Lower lobe of right lung (tissue), 2 donors: ENCODE measurements at regions not wholly inside any gene's neighbourhood (a gene's known extent, or its start where the extent isn't known, plus 50 kb on each side); places are given as distances from the start of the nearest gene placed in this dataset.
A peak's percentile ranks its signal among the peaks of the same experiment; 100 is the strongest.

Experiments
- ATAC-seq, 2 donors: fragments of 200-7000 bp; cut with Tn5 transposase; one replicate each; pipeline ENCODE4 v1.9.1; 2020 to 2022; ENCODE audit warnings: mild to moderate bottlenecking in 2 of 2, moderate library complexity in 2 of 2
- DNase-seq: peaks from one replicate; pipeline ENCODE4 v3.0.0-alpha.2; 2020
- H3K27ac ChIP-seq: fragments of 200-600 bp; one replicate; pipeline ENCODE4 v1.8.0; 2022
- H3K27me3 ChIP-seq: fragments of 200-600 bp; one replicate; pipeline ENCODE4 v1.8.0; 2022; ENCODE audit warnings: low read depth
- H3K36me3 ChIP-seq: fragments of 200-600 bp; one replicate; pipeline ENCODE4 v1.8.0; 2022; ENCODE audit warnings: mild to moderate bottlenecking
- H3K4me1 ChIP-seq: fragments of 200-600 bp; one replicate; pipeline ENCODE4 v1.8.0; 2022
- H3K4me3 ChIP-seq: fragments of 200-600 bp; one replicate; pipeline ENCODE4 v1.8.0; 2022; ENCODE audit warnings: mild to moderate bottlenecking
- H3K9me3 ChIP-seq: fragments of 200-600 bp; one replicate; pipeline ENCODE4 v1.8.0; 2022
- intact Hi-C: fragments of 100-400 bp; cut with DNase I; formaldehyde crosslinking; loops from one replicate; pipeline ENCODE4 v1.11.0; 2022
- TF ChIP-seq, protein P1 (sequence below): fragments of 200-600 bp; IDR thresholded peaks from one replicate; pipeline ENCODE4 v1.8.0; 2022; ENCODE audit warnings: antibody characterized with exemption, mild to moderate bottlenecking
- donor health status: DM: no; HTN: yes; CAD: no; lungs with severe emphysema.

DNA sequence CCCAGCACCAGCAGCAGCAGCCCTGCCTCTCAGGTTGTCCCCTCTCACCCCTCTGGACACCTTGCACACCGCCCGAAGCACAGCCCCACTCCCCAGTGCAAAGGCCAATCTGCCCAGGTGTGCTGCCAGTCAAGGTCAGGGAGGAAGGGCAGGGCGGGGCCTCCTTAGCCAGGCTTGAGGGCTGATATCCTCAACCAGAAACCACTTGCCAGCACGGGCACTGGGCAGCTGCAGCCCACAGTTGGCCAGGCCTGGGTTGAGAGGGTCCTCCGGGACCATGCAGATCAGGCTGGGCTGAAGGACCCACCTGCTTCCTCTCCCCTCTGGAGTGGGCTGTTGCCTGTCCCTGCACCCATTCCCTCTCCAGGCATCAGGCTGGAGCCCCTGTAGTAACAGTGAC lies 588.3 kb downstream of the NPHP4 start:
- no peaks in the 10 kb centered on the region for H3K9me3 ChIP-seq
- H3K27ac ChIP-seq, result no peak overlapping the region
- TF ChIP-seq, protein P1, sequence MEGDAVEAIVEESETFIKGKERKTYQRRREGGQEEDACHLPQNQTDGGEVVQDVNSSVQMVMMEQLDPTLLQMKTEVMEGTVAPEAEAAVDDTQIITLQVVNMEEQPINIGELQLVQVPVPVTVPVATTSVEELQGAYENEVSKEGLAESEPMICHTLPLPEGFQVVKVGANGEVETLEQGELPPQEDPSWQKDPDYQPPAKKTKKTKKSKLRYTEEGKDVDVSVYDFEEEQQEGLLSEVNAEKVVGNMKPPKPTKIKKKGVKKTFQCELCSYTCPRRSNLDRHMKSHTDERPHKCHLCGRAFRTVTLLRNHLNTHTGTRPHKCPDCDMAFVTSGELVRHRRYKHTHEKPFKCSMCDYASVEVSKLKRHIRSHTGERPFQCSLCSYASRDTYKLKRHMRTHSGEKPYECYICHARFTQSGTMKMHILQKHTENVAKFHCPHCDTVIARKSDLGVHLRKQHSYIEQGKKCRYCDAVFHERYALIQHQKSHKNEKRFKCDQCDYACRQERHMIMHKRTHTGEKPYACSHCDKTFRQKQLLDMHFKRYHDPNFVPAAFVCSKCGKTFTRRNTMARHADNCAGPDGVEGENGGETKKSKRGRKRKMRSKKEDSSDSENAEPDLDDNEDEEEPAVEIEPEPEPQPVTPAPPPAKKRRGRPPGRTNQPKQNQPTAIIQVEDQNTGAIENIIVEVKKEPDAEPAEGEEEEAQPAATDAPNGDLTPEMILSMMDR, result no peak
- ATAC-seq (peak in 1 of 2 donors; percentile 15), DNase-seq (no peak)
- H3K4me1 ChIP-seq, result no peaks in the 10 kb centered on the region
- no peak overlapping the region for H3K4me3 ChIP-seq
- intact Hi-C loops, result no loop called here
- no peaks in the 10 kb centered on the region for H3K36me3 ChIP-seq
- H3K27me3 ChIP-seq, result no peaks in the 10 kb centered on the region

DNA sequence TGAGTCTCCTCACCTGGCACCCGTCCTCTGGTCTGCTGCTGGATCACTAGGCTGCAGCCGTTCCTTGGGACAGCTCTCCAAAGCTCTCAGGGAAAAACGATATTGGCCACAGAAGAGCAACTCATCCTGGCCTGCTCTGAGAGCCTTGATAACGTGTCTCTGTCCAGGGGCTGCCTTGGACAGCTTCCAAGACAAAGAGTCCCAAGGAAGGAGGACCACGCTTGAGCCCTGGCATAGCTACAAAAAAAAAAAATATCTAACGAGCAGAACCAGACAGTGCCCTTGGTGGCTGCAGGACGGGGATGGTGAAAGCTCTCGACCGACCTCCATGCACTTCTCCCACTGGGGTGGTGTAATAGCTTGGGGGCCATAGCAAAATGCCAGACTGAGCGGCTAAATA lies 589.6 kb downstream of the NPHP4 start:
- Histone ChIP-seq H3K27ac (no peak overlapping the region), H3K36me3 (no peaks in the 10 kb centered on the region), H3K4me1 (no peaks in the 10 kb centered on the region), H3K9me3 (no peaks in the 10 kb centered on the region), H3K4me3 (no peak overlapping the region), H3K27me3 (no peaks in the 10 kb centered on the region)
- intact Hi-C loops, result no loop called here
- no peak for ATAC-seq
- TF ChIP-seq, protein P1, result no peak
- no peak for DNase-seq

DNA sequence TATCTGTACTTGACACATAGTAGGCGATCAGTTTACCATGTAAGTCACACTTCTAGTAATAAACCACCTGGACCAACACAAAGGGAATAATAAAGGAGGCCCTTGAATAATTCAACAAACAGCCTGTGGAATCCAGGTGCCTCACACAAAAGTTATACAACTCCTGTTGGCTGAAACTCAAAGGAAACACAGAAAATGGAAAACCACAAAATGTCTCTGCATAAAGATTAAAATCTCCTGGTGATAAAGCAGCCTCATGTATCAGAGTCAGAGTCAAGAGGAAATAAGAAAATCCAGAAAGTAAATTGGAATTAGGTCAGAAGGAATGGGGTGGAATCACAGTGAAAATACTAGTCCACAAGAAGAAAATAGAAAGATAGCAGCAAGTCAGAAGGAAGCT lies 592.5 kb downstream of the NPHP4 start:
- Histone ChIP-seq H3K9me3 (no peaks in the 10 kb centered on the region), H3K4me1 (no peaks in the 10 kb centered on the region), H3K4me3 (no peak overlapping the region), H3K27me3 (no peaks in the 10 kb centered on the region), H3K36me3 (no peaks in the 10 kb centered on the region), H3K27ac (no peak overlapping the region)
- TF ChIP-seq, protein P1, result no peak
- intact Hi-C loops, result no loop called here
- no peak for ATAC-seq
- DNase-seq, result no peak

DNA sequence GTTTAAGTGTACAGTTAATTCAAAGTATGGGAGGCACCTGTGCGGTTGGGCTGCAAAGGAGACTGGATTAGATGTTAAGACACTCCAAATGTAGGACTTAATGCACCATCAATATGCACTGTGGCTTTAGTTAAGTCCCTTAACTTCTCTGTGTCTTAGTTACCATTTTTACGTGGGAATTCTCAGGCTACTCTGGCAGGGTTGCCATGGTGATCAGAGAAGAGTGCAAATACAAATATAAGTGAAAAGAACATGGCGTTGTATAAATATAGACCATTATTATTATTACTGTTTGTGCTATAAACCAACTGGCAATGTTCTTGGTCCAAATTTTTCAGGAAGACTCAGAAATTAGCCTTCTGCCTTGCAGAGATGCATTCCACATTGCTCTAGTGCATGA lies 595.6 kb downstream of the NPHP4 start:
- Histone ChIP-seq H3K36me3 (no peaks in the 10 kb centered on the region), H3K4me3 (no peak overlapping the region), H3K9me3 (no peaks in the 10 kb centered on the region), H3K27me3 (no peaks in the 10 kb centered on the region), H3K4me1 (no peaks in the 10 kb centered on the region), H3K27ac (no peak overlapping the region)
- intact Hi-C loops, result no loop called here
- TF ChIP-seq, protein P1, result no peak
- ATAC-seq (no peak), DNase-seq (no peak)

DNA sequence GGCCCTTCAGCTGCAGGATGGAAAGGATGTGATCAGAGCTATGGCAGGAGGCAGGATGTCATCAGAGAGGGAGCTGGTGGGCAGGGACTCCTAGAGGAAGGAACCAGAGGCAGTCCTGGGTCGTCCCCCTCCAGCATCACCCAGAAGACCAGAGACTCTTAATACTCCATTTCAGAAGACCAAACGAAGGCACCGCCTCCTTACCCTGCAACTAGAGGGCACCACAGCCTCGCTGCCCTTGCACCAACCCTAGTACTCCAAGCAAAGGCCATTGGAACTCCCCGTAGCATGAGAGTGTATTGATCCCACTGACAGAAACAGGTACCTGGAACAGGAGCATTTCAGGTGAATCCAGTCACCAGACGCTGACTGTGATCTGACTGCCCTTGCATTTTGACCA lies 598.1 kb downstream of the NPHP4 start:
- no peak overlapping the region for H3K27ac ChIP-seq
- no peaks in the 10 kb centered on the region for H3K27me3 ChIP-seq
- H3K9me3 ChIP-seq, result no peaks in the 10 kb centered on the region
- no peaks in the 10 kb centered on the region for H3K4me1 ChIP-seq
- intact Hi-C loops, result no loop called here
- DNase-seq (no peak), ATAC-seq (no peak)
- TF ChIP-seq, protein P1, result no peak
- H3K4me3 ChIP-seq, result no peak overlapping the region
- H3K36me3 ChIP-seq, result no peaks in the 10 kb centered on the region

DNA sequence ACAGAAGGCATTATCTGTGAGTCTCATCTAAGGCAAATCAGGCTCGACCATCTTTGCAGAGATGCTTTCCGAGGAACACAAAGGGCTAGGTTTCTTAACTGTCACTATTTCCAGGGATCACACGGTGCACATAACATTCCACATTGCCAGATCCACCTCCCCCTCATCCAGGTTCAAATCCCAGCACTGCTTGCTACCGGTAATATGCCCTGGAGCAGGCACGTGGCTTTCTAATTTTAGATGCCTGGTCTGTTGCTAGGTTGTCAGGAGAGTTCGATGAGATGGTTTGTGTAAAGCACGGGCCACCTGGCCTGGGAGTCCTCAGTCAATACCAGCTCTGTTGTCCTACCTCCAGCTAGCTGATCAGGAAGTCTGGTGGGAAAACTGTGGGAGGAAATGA lies 598.6 kb downstream of the NPHP4 start:
- Histone ChIP-seq H3K36me3 (no peaks in the 10 kb centered on the region), H3K27me3 (no peaks in the 10 kb centered on the region), H3K9me3 (no peaks in the 10 kb centered on the region), H3K4me1 (no peaks in the 10 kb centered on the region), H3K27ac (no peak overlapping the region), H3K4me3 (no peak overlapping the region)
- ATAC-seq (no peak), DNase-seq (no peak)
- TF ChIP-seq, protein P1, result no peak
- intact Hi-C loops, result no loop called here
